Liver (tissue), 8 donors: ENCODE measurements at regions not wholly inside any gene's neighbourhood (a gene's known extent, or its start where the extent isn't known, plus 50 kb on each side); places are given as distances from the start of the nearest gene placed in this dataset.

Experiments
- DNase-seq: peaks from one replicate; pipeline ENCODE4 v3.0.0-alpha.2; 2017; ENCODE audit warnings: low spot score
- H3K27ac ChIP-seq, 2 donors: one replicate each; pipeline ENCODE4 v1.7.0; 2013; ENCODE audit warnings: inconsistent platforms in 2 of 2, low read length in 2 of 2, control low read depth in 1 of 2, low read depth in 1 of 2, mild to moderate bottlenecking in 1 of 2
- H3K27me3 ChIP-seq, 4 donors: one replicate each; pipeline versions ENCODE4 v1.6.1 to v1.7.0; 2013; ENCODE audit warnings: low read length in 3 of 4, inconsistent platforms in 1 of 4, mild to moderate bottlenecking in 1 of 4, moderate library complexity in 1 of 4; ENCODE audit not compliant: control insufficient read depth in 4 of 4, insufficient read depth in 4 of 4
- H3K36me3 ChIP-seq, 4 donors: one replicate each; pipeline versions ENCODE4 v1.6.1 to v1.7.0; 2013; ENCODE audit warnings: low read length in 3 of 4, mild to moderate bottlenecking in 3 of 4, low read depth in 1 of 4, moderate library complexity in 1 of 4; ENCODE audit not compliant: control insufficient read depth in 4 of 4, insufficient read depth in 3 of 4
- H3K4me1 ChIP-seq, 4 donors: one replicate each; pipeline versions ENCODE4 v1.6.1 to v1.7.0; 2013; ENCODE audit warnings: low read length in 3 of 4, mild to moderate bottlenecking in 3 of 4, moderate library complexity in 1 of 4; ENCODE audit not compliant: control insufficient read depth in 4 of 4, insufficient read depth in 4 of 4
- H3K4me3 ChIP-seq, 3 donors: one replicate each; pipeline versions ENCODE4 v1.6.1 to v1.7.0; 2013; ENCODE audit warnings: low read length in 3 of 3, control low read depth in 1 of 3, low read depth in 1 of 3, mild to moderate bottlenecking in 1 of 3
- H3K9ac ChIP-seq, 2 donors: one replicate each; pipeline ENCODE4 v1.7.0; 2013; ENCODE audit warnings: low read length in 2 of 2, mild to moderate bottlenecking in 2 of 2, moderate library complexity in 2 of 2, control low read depth in 1 of 2, low read depth in 1 of 2
- H3K9me3 ChIP-seq, 4 donors: one replicate each; pipeline versions ENCODE4 v1.6.1 to v1.7.0; 2013; ENCODE audit warnings: low read length in 3 of 4; ENCODE audit not compliant: control insufficient read depth in 4 of 4
- EGR1 ChIP-seq, 2 donors: IDR thresholded peaks; 2 replicates each; pipeline ENCODE4 v1.6.1; 2016 to 2018; ENCODE audit warnings: antibody characterized with exemption in 2 of 2, low read depth in 2 of 2
- FOXA1 ChIP-seq: IDR thresholded peaks from 2 replicates; pipeline ENCODE4 v1.6.1; 2016; ENCODE audit warnings: antibody characterized with exemption
- FOXA2 ChIP-seq: IDR thresholded peaks from 2 replicates; pipeline ENCODE4 v1.6.1; 2016; ENCODE audit warnings: antibody characterized with exemption
- GABPA ChIP-seq, 2 donors: IDR thresholded peaks in 1 of 2; conservative IDR thresholded peaks in 1 of 2; 2 replicates each; pipeline ENCODE4 v1.6.1; 2016; ENCODE audit warnings: antibody characterized with exemption in 2 of 2, mild to moderate bottlenecking in 1 of 2, moderate library complexity in 1 of 2
- HNF4A ChIP-seq, 2 donors: conservative IDR thresholded peaks; 2 replicates each; pipeline ENCODE4 v1.6.1; 2016; ENCODE audit warnings: antibody characterized with exemption in 2 of 2, mild to moderate bottlenecking in 2 of 2
- HNF4G ChIP-seq: IDR thresholded peaks from 2 replicates; pipeline ENCODE4 v1.6.1; 2016; ENCODE audit warnings: antibody characterized with exemption
- JUND ChIP-seq, 2 donors: IDR thresholded peaks; 2 replicates each; pipeline ENCODE4 v1.6.1; 2016; ENCODE audit warnings: antibody characterized with exemption in 2 of 2
- NR2F2 ChIP-seq: IDR thresholded peaks from 2 replicates; pipeline ENCODE4 v1.6.1; 2016; ENCODE audit warnings: antibody characterized with exemption
- RAD21 ChIP-seq, 2 donors: IDR thresholded peaks; 2 replicates each; pipeline ENCODE4 v1.6.1; 2016; ENCODE audit warnings: antibody characterized with exemption in 2 of 2, mild to moderate bottlenecking in 2 of 2
- RXRA ChIP-seq, 2 donors: IDR thresholded peaks; 2 replicates each; pipeline ENCODE4 v1.6.1; 2017 to 2018; ENCODE audit warnings: antibody characterized with exemption in 2 of 2, mild to moderate bottlenecking in 1 of 2
- SP1 ChIP-seq: IDR thresholded peaks from 2 replicates; pipeline ENCODE4 v1.6.1; 2018; ENCODE audit warnings: antibody characterized with exemption, mild to moderate bottlenecking
- TAF1 ChIP-seq: conservative IDR thresholded peaks from 2 replicates; pipeline ENCODE4 v1.6.1; 2016; ENCODE audit warnings: antibody characterized with exemption, mild to moderate bottlenecking
- ZBTB33 ChIP-seq: IDR thresholded peaks from 2 replicates; pipeline ENCODE4 v1.6.1; 2016; ENCODE audit warnings: antibody characterized with exemption
- WGBS: extraction: QIAGEN DNeasy Blood & Tissue Kit; methylation state at CpG from one replicate; pipeline ENCODE4 v1.1.7; 2013; 5-methylcytosine and 5-hydroxymethylcytosine counted together
- TF ChIP-seq, protein P1 (sequence below): IDR thresholded peaks from 2 replicates; pipeline ENCODE4 v1.6.1; 2016; ENCODE audit warnings: antibody characterized with exemption
- TF ChIP-seq, protein P2 (sequence below): fragments of 150-350 bp; IDR thresholded peaks from 2 replicates; pipeline ENCODE4 v1.5.1; 2017; ENCODE audit warnings: improper control_type of control experiment, low read depth, low read length; ENCODE audit not compliant: missing input control
- TF ChIP-seq, protein P3 (sequence below): IDR thresholded peaks from 2 replicates; pipeline ENCODE4 v1.6.1; 2016; ENCODE audit warnings: antibody characterized with exemption, mild to moderate bottlenecking
- donor health status: healthy.
- donor health status: healthy.
- donor health status: healthy.
- donor health status: healthy.
- donor health status: healthy.

DNA sequence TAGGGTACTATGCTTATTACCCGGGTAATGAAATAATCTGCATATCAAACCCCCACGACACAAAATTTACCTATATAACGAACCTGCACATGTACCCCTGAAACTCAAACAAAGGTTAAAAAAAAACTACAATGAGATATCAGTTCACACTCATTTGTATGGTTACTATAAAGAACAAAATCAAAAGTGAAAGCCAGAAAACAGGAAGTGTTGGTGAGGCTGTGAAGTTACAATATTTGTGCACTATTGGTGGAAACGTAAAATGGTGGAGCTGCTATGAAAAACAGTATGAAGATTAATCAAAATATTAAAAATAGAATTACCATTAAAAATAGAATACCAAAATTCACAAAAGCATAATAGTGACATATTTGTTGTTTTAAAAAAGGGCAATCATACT is 128.9 kb downstream of the ZIC1 start:
- no peak overlapping the region for H3K4me3 ChIP-seq

DNA sequence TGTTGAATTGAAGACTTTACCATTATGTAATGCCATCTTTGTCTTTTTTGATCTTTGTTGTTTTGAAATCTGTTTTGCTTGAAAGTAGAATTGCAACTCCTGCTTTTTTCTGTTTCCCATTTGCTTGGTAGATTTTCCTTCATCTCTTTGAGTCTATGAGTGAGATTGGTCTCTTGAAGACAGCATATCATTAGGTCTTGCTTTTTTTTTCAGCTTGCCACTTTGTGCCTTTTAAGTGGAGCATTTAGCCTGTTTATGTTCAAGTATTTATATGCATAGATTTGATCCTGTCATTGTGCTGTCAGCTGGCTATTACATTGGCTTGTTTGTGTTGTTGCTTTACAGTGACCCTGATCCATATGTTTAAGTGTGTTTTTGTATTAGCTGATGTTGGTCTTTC is 131.8 kb downstream of the ZIC1 start:
- no peaks in the 10 kb centered on the region for H3K36me3 ChIP-seq
- H3K27ac ChIP-seq, result no peak overlapping the region
- H3K4me3 ChIP-seq, result no peak overlapping the region
- no peaks in the 10 kb centered on the region for H3K4me1 ChIP-seq
- DNase-seq, result no peak
- peaks cover 0 to 11% (median 2%) of the 10 kb centered on the region in 4 donors for H3K9me3 ChIP-seq
- H3K9ac ChIP-seq, result no peak overlapping the region
- no peaks in the 10 kb centered on the region for H3K27me3 ChIP-seq
- TF ChIP-seq, protein P1, sequence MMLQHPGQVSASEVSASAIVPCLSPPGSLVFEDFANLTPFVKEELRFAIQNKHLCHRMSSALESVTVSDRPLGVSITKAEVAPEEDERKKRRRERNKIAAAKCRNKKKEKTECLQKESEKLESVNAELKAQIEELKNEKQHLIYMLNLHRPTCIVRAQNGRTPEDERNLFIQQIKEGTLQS, result no peak
- TF ChIP-seq HNF4G, result no peak
- no peak for TF ChIP-seq FOXA2
- no peak for TF ChIP-seq JUND (IDR thresholded peaks at IDR 0.05)
- TF ChIP-seq NR2F2, result no peak
- TF ChIP-seq, protein P2, sequence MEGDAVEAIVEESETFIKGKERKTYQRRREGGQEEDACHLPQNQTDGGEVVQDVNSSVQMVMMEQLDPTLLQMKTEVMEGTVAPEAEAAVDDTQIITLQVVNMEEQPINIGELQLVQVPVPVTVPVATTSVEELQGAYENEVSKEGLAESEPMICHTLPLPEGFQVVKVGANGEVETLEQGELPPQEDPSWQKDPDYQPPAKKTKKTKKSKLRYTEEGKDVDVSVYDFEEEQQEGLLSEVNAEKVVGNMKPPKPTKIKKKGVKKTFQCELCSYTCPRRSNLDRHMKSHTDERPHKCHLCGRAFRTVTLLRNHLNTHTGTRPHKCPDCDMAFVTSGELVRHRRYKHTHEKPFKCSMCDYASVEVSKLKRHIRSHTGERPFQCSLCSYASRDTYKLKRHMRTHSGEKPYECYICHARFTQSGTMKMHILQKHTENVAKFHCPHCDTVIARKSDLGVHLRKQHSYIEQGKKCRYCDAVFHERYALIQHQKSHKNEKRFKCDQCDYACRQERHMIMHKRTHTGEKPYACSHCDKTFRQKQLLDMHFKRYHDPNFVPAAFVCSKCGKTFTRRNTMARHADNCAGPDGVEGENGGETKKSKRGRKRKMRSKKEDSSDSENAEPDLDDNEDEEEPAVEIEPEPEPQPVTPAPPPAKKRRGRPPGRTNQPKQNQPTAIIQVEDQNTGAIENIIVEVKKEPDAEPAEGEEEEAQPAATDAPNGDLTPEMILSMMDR, result no peak
- TF ChIP-seq RAD21 (IDR thresholded peaks at IDR 0.05), result no peak
- TF ChIP-seq ZBTB33, result no peak
- TF ChIP-seq SP1, result no peak
- TF ChIP-seq GABPA (IDR thresholded peaks at IDR 0.05 in 1 of 2, conservative IDR thresholded peaks at IDR 0.05 in 1 of 2), result no peak

More for the DNA sequence above, 128.9 kb downstream of the ZIC1 start:
- H3K9ac ChIP-seq, result no peak overlapping the region
- H3K36me3 ChIP-seq, result no peaks in the 10 kb centered on the region
- peaks cover 0 to 11% (median 2%) of the 10 kb centered on the region in 4 donors for H3K9me3 ChIP-seq
- H3K4me1 ChIP-seq, result no peaks in the 10 kb centered on the region
- no peaks in the 10 kb centered on the region for H3K27me3 ChIP-seq
- DNase-seq, result no peak
- TF ChIP-seq RXRA (IDR thresholded peaks at IDR 0.05) (no peak), EGR1 (IDR thresholded peaks at IDR 0.05; ENCODE audit: low read depth in 2 of 2) (no peak), FOXA1 (no peak), RAD21 (IDR thresholded peaks at IDR 0.05) (no peak), HNF4A (conservative IDR thresholded peaks at IDR 0.05) (no peak), NR2F2 (no peak), TAF1 (no peak), ZBTB33 (no peak)
- TF ChIP-seq, protein P1, result no peak
- TF ChIP-seq, protein P3, sequence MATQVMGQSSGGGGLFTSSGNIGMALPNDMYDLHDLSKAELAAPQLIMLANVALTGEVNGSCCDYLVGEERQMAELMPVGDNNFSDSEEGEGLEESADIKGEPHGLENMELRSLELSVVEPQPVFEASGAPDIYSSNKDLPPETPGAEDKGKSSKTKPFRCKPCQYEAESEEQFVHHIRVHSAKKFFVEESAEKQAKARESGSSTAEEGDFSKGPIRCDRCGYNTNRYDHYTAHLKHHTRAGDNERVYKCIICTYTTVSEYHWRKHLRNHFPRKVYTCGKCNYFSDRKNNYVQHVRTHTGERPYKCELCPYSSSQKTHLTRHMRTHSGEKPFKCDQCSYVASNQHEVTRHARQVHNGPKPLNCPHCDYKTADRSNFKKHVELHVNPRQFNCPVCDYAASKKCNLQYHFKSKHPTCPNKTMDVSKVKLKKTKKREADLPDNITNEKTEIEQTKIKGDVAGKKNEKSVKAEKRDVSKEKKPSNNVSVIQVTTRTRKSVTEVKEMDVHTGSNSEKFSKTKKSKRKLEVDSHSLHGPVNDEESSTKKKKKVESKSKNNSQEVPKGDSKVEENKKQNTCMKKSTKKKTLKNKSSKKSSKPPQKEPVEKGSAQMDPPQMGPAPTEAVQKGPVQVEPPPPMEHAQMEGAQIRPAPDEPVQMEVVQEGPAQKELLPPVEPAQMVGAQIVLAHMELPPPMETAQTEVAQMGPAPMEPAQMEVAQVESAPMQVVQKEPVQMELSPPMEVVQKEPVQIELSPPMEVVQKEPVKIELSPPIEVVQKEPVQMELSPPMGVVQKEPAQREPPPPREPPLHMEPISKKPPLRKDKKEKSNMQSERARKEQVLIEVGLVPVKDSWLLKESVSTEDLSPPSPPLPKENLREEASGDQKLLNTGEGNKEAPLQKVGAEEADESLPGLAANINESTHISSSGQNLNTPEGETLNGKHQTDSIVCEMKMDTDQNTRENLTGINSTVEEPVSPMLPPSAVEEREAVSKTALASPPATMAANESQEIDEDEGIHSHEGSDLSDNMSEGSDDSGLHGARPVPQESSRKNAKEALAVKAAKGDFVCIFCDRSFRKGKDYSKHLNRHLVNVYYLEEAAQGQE, result no peak
- 73% methylated on average over 4 of the region's 4 CpGs for WGBS
- H3K27ac ChIP-seq, result no peak overlapping the region
